Fibroblast of lung (primary cell): ENCODE measurements at regions not wholly inside any gene's neighbourhood (a gene's known extent, or its start where the extent isn't known, plus 50 kb on each side); places are given as distances from the start of the nearest gene placed in this dataset.

Experiments used
- DNase-seq, 2 donors: peaks; one replicate each; pipeline versions ENCODE4 v3.0.0 to v3.0.0-alpha.2; 2010; ENCODE audit warnings: low read depth in 2 of 2
- H2AFZ ChIP-seq: 2 replicates; pipeline ENCODE4 v1.5.1; 2012; ENCODE audit warnings: low read length, control low read depth, inconsistent platforms
- H3K27ac ChIP-seq: 2 replicates; pipeline ENCODE4 v1.5.1; 2011; ENCODE audit warnings: low read length, control low read depth; ENCODE audit not compliant: insufficient read depth
- H3K27me3 ChIP-seq: 2 replicates; pipeline ENCODE4 v1.5.1; 2011; ENCODE audit warnings: mild to moderate bottlenecking, low read length; ENCODE audit not compliant: control insufficient read depth, insufficient read depth
- H3K36me3 ChIP-seq: 2 replicates; pipeline ENCODE4 v1.5.1; 2011; ENCODE audit warnings: low read length; ENCODE audit not compliant: control insufficient read depth, insufficient read depth
- H3K4me1 ChIP-seq: 2 replicates; pipeline ENCODE4 v1.5.1; 2011; ENCODE audit warnings: low read length; ENCODE audit not compliant: control insufficient read depth, insufficient read depth; ENCODE audit errors: extremely low read depth
- H3K4me2 ChIP-seq: 2 replicates; pipeline ENCODE4 v1.5.1; 2011; ENCODE audit warnings: low read length, control low read depth; ENCODE audit not compliant: insufficient read depth; ENCODE audit errors: extremely low read depth
- H3K4me3 ChIP-seq, 4 experiments: fragments of 200-600 bp in 1 of 4; sonication (generic) in 1 of 4; replicated peaks in 1 of 4; 2 replicates each; pipeline ENCODE4 v1.5.1; 2011 to 2016; ENCODE audit warnings: low read length in 4 of 4, low read depth in 3 of 4, mild to moderate bottlenecking in 3 of 4, control low read depth in 2 of 4, inconsistent platforms in 1 of 4, mixed read lengths in 1 of 4; ENCODE audit not compliant: insufficient read depth in 1 of 4; ENCODE audit errors: control extremely low read depth in 1 of 4
- H3K79me2 ChIP-seq: 2 replicates; pipeline ENCODE4 v1.5.1; 2012; ENCODE audit warnings: mild to moderate bottlenecking, low read length, inconsistent platforms; ENCODE audit not compliant: control insufficient read depth, insufficient read depth
- H3K9ac ChIP-seq: 2 replicates; pipeline ENCODE4 v1.5.1; 2011; ENCODE audit warnings: mild to moderate bottlenecking, low read length, control low read depth; ENCODE audit not compliant: insufficient read depth
- H3K9me3 ChIP-seq: 2 replicates; pipeline ENCODE4 v1.5.1; 2012; ENCODE audit warnings: low read depth, low read length; ENCODE audit not compliant: control insufficient read depth, insufficient read depth
- H4K20me1 ChIP-seq: 2 replicates; pipeline ENCODE4 v1.5.1; 2011; ENCODE audit warnings: low read length; ENCODE audit not compliant: control insufficient read depth, insufficient read depth; ENCODE audit errors: extremely low read depth
- CTCF ChIP-seq, 2 donors: IDR thresholded peaks in 1 of 2; conservative IDR thresholded peaks in 1 of 2; 1 replicate in 1 of 2; 2 replicates in 1 of 2; pipeline ENCODE4 v1.5.1; 2011 to 2012; ENCODE audit warnings: low read length in 2 of 2, control low read depth in 1 of 2, inconsistent platforms in 1 of 2, low read depth in 1 of 2, mild to moderate bottlenecking in 1 of 2
- EZH2 ChIP-seq: IDR thresholded peaks from 2 replicates; pipeline ENCODE4 v1.5.1; 2012; ENCODE audit warnings: low read length, control low read depth, mild to moderate bottlenecking; ENCODE audit errors: missing control alignments

- Histone ChIP-seq H3K27ac (no peak overlapping the region), H3K4me2 (peak overlapping the region; percentile 78), H3K4me1 (no peaks in the 10 kb centered on the region)
Measured at GRCh38 chr5:145499483-145499882, 335.7 kb downstream of the PRELID2 start.

GRCh38 chr5:145497052-145497451, 338.1 kb downstream of the PRELID2 start:
- no peaks in the 10 kb centered on the region for H3K27me3 ChIP-seq
- no peaks in the 10 kb centered on the region for H3K9me3 ChIP-seq
- no peak overlapping the region for H3K4me2 ChIP-seq
- no peak for DNase-seq
- TF ChIP-seq EZH2 (no peak), CTCF (conservative IDR thresholded peaks at IDR 0.05 in 1 of 2, IDR thresholded peaks at IDR 0.05 in 1 of 2; ENCODE audit: low read depth in 1 of 2, low read length in 2 of 2) (no peak)
- H3K36me3 ChIP-seq = no peaks in the 10 kb centered on the region
- H3K9ac ChIP-seq = no peak overlapping the region
- H3K79me2 ChIP-seq = no peaks in the 10 kb centered on the region
- H3K4me1 ChIP-seq = no peaks in the 10 kb centered on the region
- H4K20me1 ChIP-seq = no peaks in the 10 kb centered on the region
- no peak overlapping the region for H3K4me3 ChIP-seq
- no peak overlapping the region for H2AFZ ChIP-seq
- no peak overlapping the region for H3K27ac ChIP-seq

More at GRCh38 chr5:145499483-145499882, 335.7 kb downstream of the PRELID2 start:
- peak overlapping the region; percentile 39 for H2AFZ ChIP-seq
- TF ChIP-seq EZH2 (no peak), CTCF (conservative IDR thresholded peaks at IDR 0.05 in 1 of 2, IDR thresholded peaks at IDR 0.05 in 1 of 2; ENCODE audit: low read depth in 1 of 2, low read length in 2 of 2) (no peak)
- H3K9me3 ChIP-seq = no peaks in the 10 kb centered on the region
- no peaks in the 10 kb centered on the region for H3K36me3 ChIP-seq
- H3K79me2 ChIP-seq = no peaks in the 10 kb centered on the region
- H3K9ac ChIP-seq = no peak overlapping the region
- peak; percentile 29 to 59 for DNase-seq
- no peak overlapping the region for H3K4me3 ChIP-seq
- H3K27me3 ChIP-seq = no peaks in the 10 kb centered on the region
- no peaks in the 10 kb centered on the region for H4K20me1 ChIP-seq

- H3K27me3 ChIP-seq = no peaks in the 10 kb centered on the region
- no peak overlapping the region for H3K4me3 ChIP-seq
- no peak overlapping the region for H3K9ac ChIP-seq
- peak; percentile 81 to 93 for DNase-seq
- H3K79me2 ChIP-seq = no peaks in the 10 kb centered on the region
- no peaks in the 10 kb centered on the region for H3K36me3 ChIP-seq
- no peaks in the 10 kb centered on the region for H4K20me1 ChIP-seq
- no peaks in the 10 kb centered on the region for H3K9me3 ChIP-seq
- no peaks in the 10 kb centered on the region for H3K4me1 ChIP-seq
- no peak overlapping the region for H3K27ac ChIP-seq
- no peak overlapping the region for H3K4me2 ChIP-seq
- H2AFZ ChIP-seq = no peak overlapping the region
- TF ChIP-seq CTCF (conservative IDR thresholded peaks at IDR 0.05 in 1 of 2, IDR thresholded peaks at IDR 0.05 in 1 of 2; ENCODE audit: low read depth in 1 of 2, low read length in 2 of 2) = no peak
- no peak for TF ChIP-seq EZH2
Measured at GRCh38 chr5:145495741-145496140, 339.4 kb downstream of the PRELID2 start.
